Breast epithelium (tissue), 4 donors: ENCODE measurements at regions not wholly inside any gene's neighbourhood (a gene's known extent, or its start where the extent isn't known, plus 50 kb on each side); places are given as distances from the start of the nearest gene placed in this dataset.

Experiments used
- DNase-seq, 2 donors: peaks; one replicate each; pipeline ENCODE4 v3.0.0-alpha.2; 2019; ENCODE audit warnings: low spot score in 2 of 2
- H3K27ac ChIP-seq, 2 donors: fragments of 200-600 bp; sonication (generic) in 1 of 2; one replicate each; pipeline ENCODE4 v1.5.1; 2016 to 2019; ENCODE audit warnings: mild to moderate bottlenecking in 1 of 2
- H3K27me3 ChIP-seq, 2 donors: fragments of 200-600 bp; sonication (generic) in 1 of 2; one replicate each; pipeline versions ENCODE4 v1.5.1 to v1.6.0; 2017 to 2019; ENCODE audit warnings: control low read depth in 1 of 2, mild to moderate bottlenecking in 1 of 2
- H3K36me3 ChIP-seq: fragments of 200-600 bp; one replicate; pipeline ENCODE4 v1.5.1; 2019
- H3K4me1 ChIP-seq, 2 donors: fragments of 200-600 bp; sonication (generic); one replicate each; pipeline ENCODE4 v1.5.1; 2016 to 2019; ENCODE audit warnings: control low read depth in 1 of 2
- H3K4me3 ChIP-seq, 3 donors: fragments of 200-600 bp; sonication (generic); 1 replicate in 2 of 3; 2 replicates in 1 of 3; pipeline ENCODE4 v1.5.1; 2016 to 2019; ENCODE audit warnings: mild to moderate bottlenecking in 3 of 3, moderate library complexity in 2 of 3
- H3K9me3 ChIP-seq, 2 donors: fragments of 200-600 bp; sonication (generic) in 1 of 2; one replicate each; pipeline ENCODE4 v1.5.1; 2016 to 2019; ENCODE audit warnings: control low read depth in 1 of 2
- CTCF ChIP-seq, 3 donors: fragments of 450-650 bp; IDR thresholded peaks; one replicate each; pipeline ENCODE4 v1.5.1; 2016 to 2017; ENCODE audit warnings: antibody characterized with exemption in 3 of 3, mild to moderate bottlenecking in 3 of 3, moderate library complexity in 3 of 3
- POLR2A ChIP-seq: fragments of 450-650 bp; IDR thresholded peaks from one replicate; pipeline ENCODE4 v1.6.1; 2016; ENCODE audit warnings: antibody characterized with exemption, mild to moderate bottlenecking, moderate library complexity
- POLR2AphosphoS5 ChIP-seq, 3 donors: sonication (generic); formaldehyde crosslinking; IDR thresholded peaks; one replicate each; pipeline ENCODE4 v1.6.1; 2017; ENCODE audit warnings: antibody characterized with exemption in 3 of 3
- intact Hi-C: fragments of 100-400 bp; cut with DNase I; formaldehyde crosslinking; loops from one replicate; pipeline ENCODE4 v1.15.1; 2023; ENCODE audit warnings: low total_unique reads

GRCh38 chr22:34781681-34782080 lies 284.3 kb upstream of the ISX start:
- H3K27ac ChIP-seq: no peak overlapping the region
- intact Hi-C loops: no loop called here
- H3K36me3 ChIP-seq: no peaks in the 10 kb centered on the region

GRCh38 chr22:34783436-34783835 lies 282.5 kb upstream of the ISX start:
- intact Hi-C loops: no loop called here
- no peak overlapping the region for H3K27ac ChIP-seq
- H3K27me3 ChIP-seq: no peaks in the 10 kb centered on the region
- H3K4me3 ChIP-seq: no peak overlapping the region
- H3K36me3 ChIP-seq: no peaks in the 10 kb centered on the region
- TF ChIP-seq POLR2A: no peak
- no peaks in the 10 kb centered on the region for H3K4me1 ChIP-seq
- peaks cover 0 to under 1% of the 10 kb centered on the region in 2 donors for H3K9me3 ChIP-seq
- DNase-seq: no peak

More at GRCh38 chr22:34781681-34782080, 284.3 kb upstream of the ISX start:
- Histone ChIP-seq H3K27me3 (no peaks in the 10 kb centered on the region), H3K4me3 (no peak overlapping the region), H3K4me1 (no peaks in the 10 kb centered on the region), H3K9me3 (peaks cover 6 to 18% of the 10 kb centered on the region in 2 donors)
- DNase-seq: no peak
- TF ChIP-seq CTCF (IDR thresholded peaks at IDR 0.05) (no peak), POLR2A (no peak), POLR2AphosphoS5 (IDR thresholded peaks at IDR 0.05) (no peak)

GRCh38 chr22:34784056-34784455 lies 281.9 kb upstream of the ISX start:
- Histone ChIP-seq H3K4me3 (no peak overlapping the region), H3K27me3 (no peaks in the 10 kb centered on the region), H3K36me3 (no peaks in the 10 kb centered on the region), H3K27ac (no peak overlapping the region), H3K9me3 (no peaks in the 10 kb centered on the region), H3K4me1 (no peaks in the 10 kb centered on the region)
- DNase-seq: no peak
- TF ChIP-seq CTCF (IDR thresholded peaks at IDR 0.05): no peak
- TF ChIP-seq POLR2A: no peak
- TF ChIP-seq POLR2AphosphoS5 (IDR thresholded peaks at IDR 0.05): no peak
- intact Hi-C loops: no loop called here

GRCh38 chr22:34797826-34798225 lies 268.1 kb upstream of the ISX start:
- Histone ChIP-seq H3K36me3 (no peaks in the 10 kb centered on the region), H3K9me3 (no peaks in the 10 kb centered on the region), H3K4me3 (no peak overlapping the region), H3K27me3 (peaks cover 0 to 55% of the 10 kb centered on the region in 2 donors), H3K27ac (no peak overlapping the region), H3K4me1 (peaks cover 0 to 9% of the 10 kb centered on the region in 2 donors)
- intact Hi-C loops: loop anchor here (1.0 kb wide), 1 partner anchor 22 kb away; no protein-coding TSS in a partner anchor
- DNase-seq: no peak
- no peak for TF ChIP-seq CTCF (IDR thresholded peaks at IDR 0.05)
- no peak for TF ChIP-seq POLR2A

GRCh38 chr22:34798605-34799004 lies 267.4 kb upstream of the ISX start:
- Histone ChIP-seq H3K9me3 (no peaks in the 10 kb centered on the region), H3K4me1 (peaks cover 0 to 9% of the 10 kb centered on the region in 2 donors), H3K36me3 (no peaks in the 10 kb centered on the region), H3K27ac (no peak overlapping the region), H3K4me3 (no peak overlapping the region), H3K27me3 (peaks cover 0 to 63% of the 10 kb centered on the region in 2 donors)
- no peak for TF ChIP-seq CTCF (IDR thresholded peaks at IDR 0.05)
- no peak for TF ChIP-seq POLR2AphosphoS5 (IDR thresholded peaks at IDR 0.05)
- no peak for TF ChIP-seq POLR2A
- no peak for DNase-seq
- intact Hi-C loops: loop anchor here (1.0 kb wide), 1 partner anchor 22 kb away; no protein-coding TSS in a partner anchor
